H9 (cell line): ENCODE measurements at regions not wholly inside any gene's neighbourhood (a gene's known extent, or its start where the extent isn't known, plus 50 kb on each side); places are given as distances from the start of the nearest gene placed in this dataset.
A peak's percentile ranks its signal among the peaks of the same experiment; 100 is the strongest.

Source experiments
- DNase-seq: peaks from one replicate; pipeline ENCODE4 v3.0.0-alpha.2; 2017
- H2AFZ ChIP-seq: one replicate; pipeline ENCODE4 v1.6.1; 2013; ENCODE audit warnings: mild to moderate bottlenecking, low read length, control low read depth, moderate library complexity
- H2AK5ac ChIP-seq: 2 replicates; pipeline ENCODE4 v1.6.1; 2013; ENCODE audit warnings: low read length, control low read depth, mixed read lengths; ENCODE audit not compliant: insufficient read length
- H2BK120ac ChIP-seq: one replicate; pipeline ENCODE4 v1.6.1; 2013; ENCODE audit warnings: low read depth, mild to moderate bottlenecking, low read length, control low read depth, inconsistent platforms; ENCODE audit not compliant: poor library complexity, severe bottlenecking
- H2BK12ac ChIP-seq: 2 replicates; pipeline ENCODE4 v1.6.1; 2013; ENCODE audit warnings: low read length, control low read depth, mixed read lengths, low read depth; ENCODE audit not compliant: insufficient read length
- H2BK15ac ChIP-seq: 2 replicates; pipeline ENCODE4 v1.6.1; 2013; ENCODE audit warnings: low read depth, low read length, control low read depth
- H2BK20ac ChIP-seq: one replicate; pipeline ENCODE4 v1.6.1; 2013; ENCODE audit warnings: low read depth, mild to moderate bottlenecking, low read length, control low read depth, inconsistent platforms; ENCODE audit not compliant: poor library complexity, severe bottlenecking
- H2BK5ac ChIP-seq: 2 replicates; pipeline ENCODE4 v1.6.1; 2013; ENCODE audit warnings: low read length, control low read depth, mixed read lengths; ENCODE audit not compliant: insufficient read length
- H3K14ac ChIP-seq: 2 replicates; pipeline ENCODE4 v1.6.1; 2013; ENCODE audit warnings: low read length, control low read depth; ENCODE audit not compliant: insufficient read depth
- H3K18ac ChIP-seq: 2 replicates; pipeline ENCODE4 v1.6.1; 2013; ENCODE audit warnings: low read depth, mild to moderate bottlenecking, mixed read lengths, low read length, control low read depth; ENCODE audit not compliant: insufficient read length
- H3K23ac ChIP-seq: 2 replicates; pipeline ENCODE4 v1.6.1; 2013; ENCODE audit warnings: low read length, control low read depth, mixed read lengths, low read depth; ENCODE audit not compliant: insufficient read length
- H3K23me2 ChIP-seq: 2 replicates; pipeline ENCODE4 v1.6.1; 2013; ENCODE audit warnings: low read depth, mild to moderate bottlenecking, mixed read lengths, low read length, control low read depth; ENCODE audit not compliant: insufficient read length, poor library complexity, severe bottlenecking
- H3K27ac ChIP-seq: 2 replicates; pipeline ENCODE4 v1.5.1; 2013; ENCODE audit warnings: low read length, control low read depth, mixed read lengths, low read depth; ENCODE audit not compliant: insufficient read length
- H3K27me3 ChIP-seq: 2 replicates; pipeline ENCODE4 v1.6.1; 2013; ENCODE audit warnings: low read length, control low read depth, inconsistent platforms; ENCODE audit not compliant: insufficient read depth
- H3K4ac ChIP-seq: 2 replicates; pipeline ENCODE4 v1.6.1; 2013; ENCODE audit warnings: low read depth, mild to moderate bottlenecking, control low read depth, inconsistent platforms, low read length, moderate library complexity
- H3K4me1 ChIP-seq: 2 replicates; pipeline ENCODE4 v1.6.1; 2013; ENCODE audit warnings: low read length, control low read depth, inconsistent platforms; ENCODE audit not compliant: insufficient read depth
- H3K4me2 ChIP-seq: 2 replicates; pipeline ENCODE4 v1.6.1; 2013; ENCODE audit warnings: low read length, control low read depth, mixed read lengths; ENCODE audit not compliant: insufficient read length, insufficient read depth
- H3K56ac ChIP-seq: 2 replicates; pipeline ENCODE4 v1.6.1; 2013; ENCODE audit warnings: low read depth, mild to moderate bottlenecking, mixed read lengths, low read length, control low read depth; ENCODE audit not compliant: insufficient read length
- H3K79me1 ChIP-seq: 2 replicates; pipeline ENCODE4 v1.6.1; 2013; ENCODE audit warnings: low read depth, mild to moderate bottlenecking, moderate library complexity, low read length, control low read depth, inconsistent platforms; ENCODE audit not compliant: insufficient read depth, poor library complexity, severe bottlenecking
- H3K79me2 ChIP-seq: 2 replicates; pipeline ENCODE4 v1.6.1; 2013; ENCODE audit warnings: low read length, control low read depth, inconsistent platforms; ENCODE audit not compliant: insufficient read depth
- H3K9ac ChIP-seq: 2 replicates; pipeline ENCODE4 v1.6.1; 2013; ENCODE audit warnings: low read length, control low read depth, mixed read lengths; ENCODE audit not compliant: insufficient read length; ENCODE audit errors: extremely low read depth
- H3K9me3 ChIP-seq: one replicate; pipeline ENCODE4 v1.6.1; 2013; ENCODE audit warnings: low read depth, low read length, inconsistent platforms; ENCODE audit not compliant: control insufficient read depth
- H3T11ph ChIP-seq: one replicate; pipeline ENCODE4 v1.6.1; 2013; ENCODE audit warnings: mild to moderate bottlenecking, low read length, control low read depth, inconsistent platforms
- H4K20me1 ChIP-seq: one replicate; pipeline ENCODE4 v1.6.1; 2013; ENCODE audit not compliant: control insufficient read depth, insufficient read length, insufficient read depth
- H4K5ac ChIP-seq: 2 replicates; pipeline ENCODE4 v1.6.1; 2013; ENCODE audit warnings: low read depth, mild to moderate bottlenecking, mixed read lengths, low read length, control low read depth; ENCODE audit not compliant: insufficient read length
- H4K8ac ChIP-seq: replicated peaks from 2 replicates; pipeline ENCODE4 v1.6.1; 2013; ENCODE audit warnings: low read length, control low read depth, mixed read lengths, low read depth; ENCODE audit not compliant: insufficient read length
- H4K91ac ChIP-seq: 2 replicates; pipeline ENCODE4 v1.6.1; 2013; ENCODE audit warnings: low read depth, mild to moderate bottlenecking, moderate library complexity, mixed read lengths, low read length, control low read depth; ENCODE audit not compliant: insufficient read length
- H3K27ac Mint-ChIP-seq, 3 experiments: 2 replicates in 2 of 3; 3 replicates in 1 of 3; pipeline ENCODE4 v1.8.0; 2020 to 2021; ENCODE audit warnings: mixed read lengths in 3 of 3, mild to moderate bottlenecking in 1 of 3, moderate library complexity in 1 of 3
- H3K27me3 Mint-ChIP-seq: 2 replicates; pipeline ENCODE4 v1.8.0; 2021; ENCODE audit warnings: low read depth, mild to moderate bottlenecking, moderate library complexity, mixed read lengths
- H3K36me3 Mint-ChIP-seq, 3 experiments: 2 replicates in 2 of 3; 3 replicates in 1 of 3; pipeline ENCODE4 v1.8.0; 2020 to 2021; ENCODE audit warnings: low read depth in 3 of 3, mixed read lengths in 3 of 3; ENCODE audit not compliant: insufficient read depth in 1 of 3
- H3K4me1 Mint-ChIP-seq, 2 experiments: 2 replicates each; pipeline ENCODE4 v1.8.0; 2020; ENCODE audit warnings: mixed read lengths in 2 of 2
- H3K4me3 Mint-ChIP-seq, 2 experiments: 2 replicates in 1 of 2; 3 replicates in 1 of 2; pipeline ENCODE4 v1.8.0; 2020 to 2021; ENCODE audit warnings: mild to moderate bottlenecking in 2 of 2, mixed read lengths in 2 of 2, moderate library complexity in 1 of 2
- H3K9me3 Mint-ChIP-seq, 2 experiments: 2 replicates in 1 of 2; 3 replicates in 1 of 2; pipeline ENCODE4 v1.8.0; 2020; ENCODE audit warnings: mild to moderate bottlenecking in 2 of 2, mixed read lengths in 2 of 2, moderate library complexity in 1 of 2
- CTCF ChIP-seq: fragments of 200-600 bp; sonication (generic); conservative IDR thresholded peaks from 3 replicates; pipeline ENCODE4 v1.8.0; 2021; ENCODE audit warnings: antibody characterized with exemption, mild to moderate bottlenecking
- WGBS: extraction: QIAGEN DNeasy Blood & Tissue Kit; methylation state at CpG from one replicate; pipeline ENCODE4 v1.1.7; 2013; ENCODE audit warnings: missing lambda C conversion rate, low lambda C conversion rate, mixed read lengths; ENCODE audit not compliant: insufficient read length; ENCODE audit errors: extremely low coverage; 5-methylcytosine and 5-hydroxymethylcytosine counted together

- no peak overlapping the region for H3K4me3 Mint-ChIP-seq
- peak overlapping the region in 1 of 3 experiments; percentile 71; a peak in 2 of 7 replicates for H3K27ac Mint-ChIP-seq
- H3K14ac ChIP-seq = no peak overlapping the region
- H4K91ac ChIP-seq = no peak overlapping the region
- H4K8ac ChIP-seq = no peak overlapping the region
- H2BK20ac ChIP-seq = no peak overlapping the region
- no peaks in the 10 kb centered on the region for H3K79me2 ChIP-seq
- H3K9ac ChIP-seq = no peak overlapping the region
- no peak overlapping the region for H3T11ph ChIP-seq
- no peak for TF ChIP-seq CTCF
- WGBS = no CpG with 5 or more reads among the region's 8 CpGs
- H3K36me3 Mint-ChIP-seq = no peaks in the 10 kb centered on the region
- no peak overlapping the region for H3K4me2 ChIP-seq
- no peak overlapping the region for H2AK5ac ChIP-seq
- H2AFZ ChIP-seq = no peak overlapping the region
- no peak overlapping the region for H3K4ac ChIP-seq
- H3K23me2 ChIP-seq = no peaks in the 10 kb centered on the region
- no peak overlapping the region for H3K56ac ChIP-seq
- H3K9me3 Mint-ChIP-seq = no peaks in the 10 kb centered on the region
- no peak for DNase-seq
- no peak overlapping the region for H2BK12ac ChIP-seq
- H3K4me1 ChIP-seq = peaks cover 4% of the 10 kb centered on the region; the same call in 1 of the 2 replicates
- no peak overlapping the region for H3K18ac ChIP-seq
- no peak overlapping the region for H2BK15ac ChIP-seq
- H3K79me1 ChIP-seq = no peaks in the 10 kb centered on the region
- no peaks in the 10 kb centered on the region for H3K27me3 ChIP-seq
- no peaks in the 10 kb centered on the region for H4K20me1 ChIP-seq
- no peaks in the 10 kb centered on the region for H3K9me3 ChIP-seq
- no peak overlapping the region for H2BK120ac ChIP-seq
- H2BK5ac ChIP-seq = no peak overlapping the region
- H4K5ac ChIP-seq = no peak overlapping the region
- H3K27me3 Mint-ChIP-seq = no peaks in the 10 kb centered on the region
- no peak overlapping the region for H3K27ac ChIP-seq
- peaks cover 25 to 39% of the 10 kb centered on the region in 2 experiments for H3K4me1 Mint-ChIP-seq
- no peak overlapping the region for H3K23ac ChIP-seq
Observed at GRCh38 chr3:97417-98258, 98.9 kb upstream of the CHL1 start.
